SK-N-SH treated with all-trans-retinoic acid at 6 μM for 48 hours (cell line): ENCODE measurements at regions not wholly inside any gene's neighbourhood (a gene's known extent, or its start where the extent isn't known, plus 50 kb on each side); places are given as distances from the start of the nearest gene placed in this dataset.

Experiments used
- ATAC-seq: fragments of 200-7000 bp; cut with Tn5 transposase; 3 replicates; pipeline ENCODE4 v1.9.1; 2020; ENCODE audit warnings: mild to moderate bottlenecking, moderate library complexity
- ARNTL ChIP-seq: fragments of 450-650 bp; formaldehyde crosslinking; IDR thresholded peaks from 2 replicates; pipeline ENCODE4 v1.5.0; 2020; ENCODE audit warnings: low read depth, mild to moderate bottlenecking, moderate library complexity, borderline replicate concordance
- BACH2 ChIP-seq: fragments of 250-450 bp; sonication (Bioruptor Pico); IDR thresholded peaks from 2 replicates; pipeline ENCODE4 v1.9.0; 2021; ENCODE audit warnings: mild to moderate bottlenecking, borderline replicate concordance
- CSDC2 ChIP-seq: fragments of 250-450 bp; sonication (Bioruptor Pico); IDR thresholded peaks from 2 replicates; pipeline ENCODE4 v1.5.0; 2020; ENCODE audit warnings: mild to moderate bottlenecking, moderate library complexity
- CSRNP3 ChIP-seq: fragments of 250-450 bp; sonication (Bioruptor Pico); IDR thresholded peaks from 2 replicates; pipeline ENCODE4 v1.5.1; 2021; ENCODE audit warnings: mild to moderate bottlenecking, moderate library complexity
- ESRRG ChIP-seq: fragments of 250-450 bp; sonication (Bioruptor Pico); IDR thresholded peaks from 2 replicates; pipeline ENCODE4 v1.6.1; 2021; ENCODE audit warnings: mild to moderate bottlenecking
- GLIS3 ChIP-seq: fragments of 250-450 bp; sonication (Bioruptor Pico); IDR thresholded peaks from 2 replicates; pipeline ENCODE4 v1.5.0; 2020; ENCODE audit warnings: mild to moderate bottlenecking, moderate library complexity
- ISL1 ChIP-seq: fragments of 250-450 bp; sonication (Bioruptor Pico); IDR thresholded peaks from 2 replicates; pipeline ENCODE4 v2.1.2; 2022; ENCODE audit warnings: mild to moderate bottlenecking, moderate library complexity
- OSR1 ChIP-seq: fragments of 250-450 bp; sonication (Bioruptor Pico); IDR thresholded peaks from 2 replicates; pipeline ENCODE4 v1.8.0; 2022; ENCODE audit warnings: moderate library complexity, mild to moderate bottlenecking, inconsistent platforms
- POU6F1 ChIP-seq: fragments of 250-450 bp; sonication (Bioruptor Pico); IDR thresholded peaks from 2 replicates; pipeline ENCODE4 v1.8.0; 2021; ENCODE audit warnings: low read depth, mild to moderate bottlenecking, moderate library complexity, borderline replicate concordance
- PPARA ChIP-seq: fragments of 250-450 bp; sonication (Bioruptor Pico); IDR thresholded peaks from 2 replicates; pipeline ENCODE4 v1.5.0; 2020; ENCODE audit warnings: mild to moderate bottlenecking, borderline replicate concordance
- RARB ChIP-seq: fragments of 250-450 bp; sonication (Bioruptor Pico); IDR thresholded peaks from 2 replicates; pipeline ENCODE4 v1.8.0; 2021; ENCODE audit warnings: mild to moderate bottlenecking, moderate library complexity
- TCF4 ChIP-seq: fragments of 250-450 bp; sonication (Bioruptor Pico); IDR thresholded peaks from 2 replicates; pipeline ENCODE4 v1.8.0; 2021; ENCODE audit warnings: mild to moderate bottlenecking, moderate library complexity, borderline replicate concordance
- TOX ChIP-seq: fragments of 250-450 bp; sonication (Bioruptor Pico); IDR thresholded peaks from 2 replicates; pipeline ENCODE4 v1.8.0; 2021; ENCODE audit warnings: mild to moderate bottlenecking, moderate library complexity, borderline replicate concordance
- ZC3H10 ChIP-seq: fragments of 250-450 bp; sonication (Bioruptor Pico); IDR thresholded peaks from 2 replicates; pipeline ENCODE4 v1.5.1; 2021; ENCODE audit warnings: mild to moderate bottlenecking, moderate library complexity
- ZFP3 ChIP-seq: fragments of 250-450 bp; sonication (Bioruptor Pico); IDR thresholded peaks from 2 replicates; pipeline ENCODE4 v1.5.0; 2020; ENCODE audit warnings: mild to moderate bottlenecking, moderate library complexity
- ZFP30 ChIP-seq: fragments of 450-650 bp; formaldehyde crosslinking; IDR thresholded peaks from 2 replicates; pipeline ENCODE4 v1.5.0; 2022; ENCODE audit warnings: mild to moderate bottlenecking, moderate library complexity
- ZNF565 ChIP-seq: fragments of 450-650 bp; formaldehyde crosslinking; conservative IDR thresholded peaks from 2 replicates; pipeline ENCODE4 v1.5.0; 2020; ENCODE audit warnings: low read depth, mild to moderate bottlenecking, moderate library complexity
- ZNF70 ChIP-seq: fragments of 450-650 bp; formaldehyde crosslinking; IDR thresholded peaks from 2 replicates; pipeline ENCODE4 v1.5.0; 2020; ENCODE audit warnings: mild to moderate bottlenecking, moderate library complexity
- ZNF8 ChIP-seq: fragments of 450-650 bp; formaldehyde crosslinking; IDR thresholded peaks from 2 replicates; pipeline ENCODE4 v1.5.0; 2020; ENCODE audit warnings: mild to moderate bottlenecking, moderate library complexity
- TF ChIP-seq, protein P1 (sequence below): fragments of 250-450 bp; sonication (Bioruptor Pico); IDR thresholded peaks from 2 replicates; pipeline ENCODE4 v1.5.1; 2020; ENCODE audit warnings: low read depth, mild to moderate bottlenecking, moderate library complexity
- TF ChIP-seq, protein P2 (sequence below): fragments of 250-450 bp; sonication (Bioruptor Pico); IDR thresholded peaks from 2 replicates; pipeline ENCODE4 v1.5.0; 2020; ENCODE audit warnings: mild to moderate bottlenecking, moderate library complexity
- TF ChIP-seq, protein P3 (sequence below): fragments of 250-450 bp; sonication (Bioruptor Pico); IDR thresholded peaks from 2 replicates; pipeline ENCODE4 v1.8.0; 2020; ENCODE audit warnings: mild to moderate bottlenecking, moderate library complexity, borderline replicate concordance

GRCh38 chr7:134372858-134373257 lies 56.1 kb upstream of the SLC35B4 start:
- TF ChIP-seq ZC3H10: no peak
- TF ChIP-seq OSR1: no peak
- no peak for TF ChIP-seq ZNF8 (CRISPR knock-in tag)
- TF ChIP-seq ARNTL (CRISPR knock-in tag): no peak
- TF ChIP-seq, protein P1, sequence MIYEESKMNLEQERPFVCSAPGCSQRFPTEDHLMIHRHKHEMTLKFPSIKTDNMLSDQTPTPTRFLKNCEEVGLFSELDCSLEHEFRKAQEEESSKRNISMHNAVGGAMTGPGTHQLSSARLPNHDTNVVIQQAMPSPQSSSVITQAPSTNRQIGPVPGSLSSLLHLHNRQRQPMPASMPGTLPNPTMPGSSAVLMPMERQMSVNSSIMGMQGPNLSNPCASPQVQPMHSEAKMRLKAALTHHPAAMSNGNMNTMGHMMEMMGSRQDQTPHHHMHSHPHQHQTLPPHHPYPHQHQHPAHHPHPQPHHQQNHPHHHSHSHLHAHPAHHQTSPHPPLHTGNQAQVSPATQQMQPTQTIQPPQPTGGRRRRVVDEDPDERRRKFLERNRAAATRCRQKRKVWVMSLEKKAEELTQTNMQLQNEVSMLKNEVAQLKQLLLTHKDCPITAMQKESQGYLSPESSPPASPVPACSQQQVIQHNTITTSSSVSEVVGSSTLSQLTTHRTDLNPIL (CRISPR knock-in tag): no peak
- no peak for TF ChIP-seq ISL1 (CRISPR knock-in tag)
- no peak for TF ChIP-seq ESRRG (CRISPR knock-in tag)
- TF ChIP-seq GLIS3 (CRISPR knock-in tag): no peak
- no peak for TF ChIP-seq ZFP3 (CRISPR knock-in tag)
- TF ChIP-seq ZFP30 (CRISPR knock-in tag): no peak
- no peak for TF ChIP-seq CSDC2
- TF ChIP-seq PPARA (CRISPR knock-in tag): no peak
- TF ChIP-seq BACH2 (CRISPR knock-in tag): no peak
- TF ChIP-seq ZNF70 (CRISPR knock-in tag): no peak
- TF ChIP-seq ZNF565 (CRISPR knock-in tag): no peak
- no peak for ATAC-seq

- ATAC-seq: no peak
- TF ChIP-seq ZNF70 (CRISPR knock-in tag): no peak
- TF ChIP-seq, protein P2, sequence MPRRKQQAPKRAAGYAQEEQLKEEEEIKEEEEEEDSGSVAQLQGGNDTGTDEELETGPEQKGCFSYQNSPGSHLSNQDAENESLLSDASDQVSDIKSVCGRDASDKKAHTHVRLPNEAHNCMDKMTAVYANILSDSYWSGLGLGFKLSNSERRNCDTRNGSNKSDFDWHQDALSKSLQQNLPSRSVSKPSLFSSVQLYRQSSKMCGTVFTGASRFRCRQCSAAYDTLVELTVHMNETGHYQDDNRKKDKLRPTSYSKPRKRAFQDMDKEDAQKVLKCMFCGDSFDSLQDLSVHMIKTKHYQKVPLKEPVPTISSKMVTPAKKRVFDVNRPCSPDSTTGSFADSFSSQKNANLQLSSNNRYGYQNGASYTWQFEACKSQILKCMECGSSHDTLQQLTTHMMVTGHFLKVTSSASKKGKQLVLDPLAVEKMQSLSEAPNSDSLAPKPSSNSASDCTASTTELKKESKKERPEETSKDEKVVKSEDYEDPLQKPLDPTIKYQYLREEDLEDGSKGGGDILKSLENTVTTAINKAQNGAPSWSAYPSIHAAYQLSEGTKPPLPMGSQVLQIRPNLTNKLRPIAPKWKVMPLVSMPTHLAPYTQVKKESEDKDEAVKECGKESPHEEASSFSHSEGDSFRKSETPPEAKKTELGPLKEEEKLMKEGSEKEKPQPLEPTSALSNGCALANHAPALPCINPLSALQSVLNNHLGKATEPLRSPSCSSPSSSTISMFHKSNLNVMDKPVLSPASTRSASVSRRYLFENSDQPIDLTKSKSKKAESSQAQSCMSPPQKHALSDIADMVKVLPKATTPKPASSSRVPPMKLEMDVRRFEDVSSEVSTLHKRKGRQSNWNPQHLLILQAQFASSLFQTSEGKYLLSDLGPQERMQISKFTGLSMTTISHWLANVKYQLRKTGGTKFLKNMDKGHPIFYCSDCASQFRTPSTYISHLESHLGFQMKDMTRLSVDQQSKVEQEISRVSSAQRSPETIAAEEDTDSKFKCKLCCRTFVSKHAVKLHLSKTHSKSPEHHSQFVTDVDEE (CRISPR knock-in tag): no peak
These were observed 55.2 kb upstream of the SLC35B4 start for GRCh38 chr7:134371971-134372370.

- no peak for ATAC-seq
- no peak for TF ChIP-seq ZNF8 (CRISPR knock-in tag)
- no peak for TF ChIP-seq PPARA (CRISPR knock-in tag)
- no peak for TF ChIP-seq CSRNP3 (CRISPR knock-in tag)
- TF ChIP-seq, protein P3, sequence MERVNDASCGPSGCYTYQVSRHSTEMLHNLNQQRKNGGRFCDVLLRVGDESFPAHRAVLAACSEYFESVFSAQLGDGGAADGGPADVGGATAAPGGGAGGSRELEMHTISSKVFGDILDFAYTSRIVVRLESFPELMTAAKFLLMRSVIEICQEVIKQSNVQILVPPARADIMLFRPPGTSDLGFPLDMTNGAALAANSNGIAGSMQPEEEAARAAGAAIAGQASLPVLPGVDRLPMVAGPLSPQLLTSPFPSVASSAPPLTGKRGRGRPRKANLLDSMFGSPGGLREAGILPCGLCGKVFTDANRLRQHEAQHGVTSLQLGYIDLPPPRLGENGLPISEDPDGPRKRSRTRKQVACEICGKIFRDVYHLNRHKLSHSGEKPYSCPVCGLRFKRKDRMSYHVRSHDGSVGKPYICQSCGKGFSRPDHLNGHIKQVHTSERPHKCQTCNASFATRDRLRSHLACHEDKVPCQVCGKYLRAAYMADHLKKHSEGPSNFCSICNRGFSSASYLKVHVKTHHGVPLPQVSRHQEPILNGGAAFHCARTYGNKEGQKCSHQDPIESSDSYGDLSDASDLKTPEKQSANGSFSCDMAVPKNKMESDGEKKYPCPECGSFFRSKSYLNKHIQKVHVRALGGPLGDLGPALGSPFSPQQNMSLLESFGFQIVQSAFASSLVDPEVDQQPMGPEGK (CRISPR knock-in tag): no peak
- no peak for TF ChIP-seq CSDC2
- TF ChIP-seq OSR1: no peak
- no peak for TF ChIP-seq ZC3H10
- TF ChIP-seq, protein P2 (CRISPR knock-in tag): no peak
- TF ChIP-seq TCF4: no peak
- TF ChIP-seq, protein P1 (CRISPR knock-in tag): no peak
- TF ChIP-seq ZFP3 (CRISPR knock-in tag): no peak
- TF ChIP-seq ISL1 (CRISPR knock-in tag): no peak
- TF ChIP-seq POU6F1 (CRISPR knock-in tag): no peak
- no peak for TF ChIP-seq ARNTL (CRISPR knock-in tag)
- no peak for TF ChIP-seq RARB
- no peak for TF ChIP-seq TOX (CRISPR knock-in tag)
These were observed 54.8 kb upstream of the SLC35B4 start for GRCh38 chr7:134371536-134371935.
